ENCODE measurements at regions not wholly inside any gene's neighbourhood (a gene's known extent, or its start where the extent isn't known, plus 50 kb on each side); places are given as distances from the start of the nearest gene placed in this dataset.

DNA sequence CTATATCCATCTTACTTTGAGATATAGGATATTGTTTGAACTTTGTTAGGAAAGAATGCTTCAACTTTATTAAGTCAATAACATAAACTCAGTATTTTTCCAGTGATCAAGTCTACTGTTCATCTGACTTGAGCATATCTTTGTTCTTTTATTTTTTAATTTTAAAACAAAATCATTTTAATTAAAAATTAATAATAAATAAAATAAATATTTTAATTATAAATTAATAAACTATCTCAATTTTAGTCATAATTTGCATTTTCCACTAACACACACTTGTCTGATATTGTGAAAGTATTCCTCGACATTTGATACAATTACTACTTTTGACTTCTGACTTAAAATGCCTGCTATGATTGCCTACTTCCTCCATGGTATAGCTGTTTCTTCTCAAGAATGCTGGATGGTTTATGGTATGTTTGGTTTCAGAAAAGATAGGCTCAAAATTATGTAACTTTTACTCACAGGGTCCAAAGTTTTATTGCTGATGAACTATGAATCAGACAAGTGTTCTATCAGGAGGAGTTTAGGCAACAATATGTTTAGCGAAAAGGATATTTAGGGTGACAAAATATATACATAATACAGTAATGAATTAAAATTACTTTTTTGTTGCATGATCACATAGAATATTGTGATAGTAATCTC, 1132.3 kb upstream of the PCDH10 start:
- H3K4me3 ChIP-seq (ENCODE audit: low read depth, low read length): no peak overlapping the region
- no peaks in the 10 kb centered on the region for H3K36me3 ChIP-seq (ENCODE audit: control insufficient read depth, insufficient read depth, low read length)
- H3K9ac ChIP-seq (ENCODE audit: low read length): no peak overlapping the region
- H3K27ac ChIP-seq (ENCODE audit: low read depth, low read length): no peak overlapping the region
- no peaks in the 10 kb centered on the region for H3K9me3 ChIP-seq (ENCODE audit: control insufficient read depth, insufficient read depth, low read depth, low read length)
- H3K4me1 ChIP-seq (ENCODE audit: control insufficient read depth, insufficient read depth, low read length): no peaks in the 10 kb centered on the region
- no peaks in the 10 kb centered on the region for H3K27me3 ChIP-seq (ENCODE audit: control insufficient read depth, insufficient read depth, low read length)

DNA sequence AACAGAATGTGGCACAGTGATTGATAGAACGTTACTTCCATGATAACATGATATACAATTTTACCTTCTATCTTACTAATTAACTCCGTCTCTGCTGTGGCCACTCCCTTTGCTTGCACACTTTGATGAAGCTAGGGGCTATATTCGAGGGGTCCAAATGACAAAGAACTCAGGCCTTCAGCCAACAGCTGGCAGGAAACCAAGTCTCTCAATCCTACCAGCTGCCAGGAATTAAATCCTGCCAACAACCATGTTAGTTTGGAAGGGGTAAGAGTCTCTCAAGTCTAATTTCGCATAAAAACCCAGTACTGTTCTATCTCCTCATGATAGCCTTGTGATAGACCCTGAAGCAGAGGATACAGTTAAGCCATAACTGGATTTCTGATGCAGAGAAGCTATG, 1122.9 kb upstream of the PCDH10 start:
- H3K36me3 ChIP-seq (ENCODE audit: control insufficient read depth, insufficient read depth, low read length): no peaks in the 10 kb centered on the region
- no peak overlapping the region for H3K27ac ChIP-seq (ENCODE audit: low read depth, low read length)
- no peaks in the 10 kb centered on the region for H3K4me1 ChIP-seq (ENCODE audit: control insufficient read depth, insufficient read depth, low read length)

DNA sequence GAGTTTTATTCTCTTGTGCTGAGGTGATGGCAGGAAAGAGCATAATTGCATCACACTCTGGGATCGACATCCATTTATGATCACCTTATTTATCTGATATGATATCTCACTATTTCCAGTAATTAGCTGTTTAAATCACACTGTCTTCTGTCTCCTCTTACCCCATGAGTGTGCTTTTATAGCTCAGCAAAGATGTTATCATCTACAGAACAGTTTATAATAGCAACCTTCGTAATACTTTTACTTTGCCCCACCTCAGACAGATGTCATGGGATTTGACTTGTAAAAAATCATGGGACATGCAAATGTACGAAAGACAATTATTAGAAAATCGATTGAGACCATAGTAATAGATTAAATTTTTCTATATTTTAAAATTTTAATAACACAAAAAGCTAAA, 1122.3 kb upstream of the PCDH10 start:
- H3K4me3 ChIP-seq (ENCODE audit: low read depth, low read length): no peak overlapping the region
- H3K36me3 ChIP-seq (ENCODE audit: control insufficient read depth, insufficient read depth, low read length): no peaks in the 10 kb centered on the region
- H3K27me3 ChIP-seq (ENCODE audit: control insufficient read depth, insufficient read depth, low read length): no peaks in the 10 kb centered on the region
- H3K27ac ChIP-seq (ENCODE audit: low read depth, low read length): no peak overlapping the region
- no peak overlapping the region for H3K9ac ChIP-seq (ENCODE audit: low read length)
- H3K4me1 ChIP-seq (ENCODE audit: control insufficient read depth, insufficient read depth, low read length): no peaks in the 10 kb centered on the region
- no peaks in the 10 kb centered on the region for H3K9me3 ChIP-seq (ENCODE audit: control insufficient read depth, insufficient read depth, low read depth, low read length)

More for the DNA sequence above, 1122.9 kb upstream of the PCDH10 start:
- H3K4me3 ChIP-seq (ENCODE audit: low read depth, low read length): no peak overlapping the region
- H3K9me3 ChIP-seq (ENCODE audit: control insufficient read depth, insufficient read depth, low read depth, low read length): no peaks in the 10 kb centered on the region
- no peaks in the 10 kb centered on the region for H3K27me3 ChIP-seq (ENCODE audit: control insufficient read depth, insufficient read depth, low read length)
- no peak overlapping the region for H3K9ac ChIP-seq (ENCODE audit: low read length)

DNA sequence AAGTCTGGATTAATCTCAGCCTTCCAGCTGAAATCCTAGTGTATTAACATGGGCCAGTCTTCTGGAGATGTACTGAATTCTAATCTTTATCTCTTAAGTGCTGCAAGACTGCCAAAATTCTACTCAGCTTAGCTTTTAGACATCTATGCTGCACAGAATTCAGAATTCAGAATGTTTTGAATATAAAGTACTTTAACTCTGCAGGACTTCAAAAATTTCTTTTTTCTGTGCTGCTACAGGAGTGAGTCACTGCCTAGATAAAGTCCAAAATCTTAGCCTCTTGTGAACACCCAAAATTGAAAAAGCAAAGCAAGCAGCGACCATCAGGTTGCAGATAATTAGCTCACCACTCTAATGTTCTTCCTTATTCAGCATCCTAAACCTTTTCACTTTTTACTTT, 1092.6 kb upstream of the PCDH10 start:
- no peak overlapping the region for H3K9ac ChIP-seq (ENCODE audit: low read length)
- H3K4me3 ChIP-seq (ENCODE audit: low read depth, low read length): no peak overlapping the region
- H3K27me3 ChIP-seq (ENCODE audit: control insufficient read depth, insufficient read depth, low read length): no peaks in the 10 kb centered on the region
- no peaks in the 10 kb centered on the region for H3K4me1 ChIP-seq (ENCODE audit: control insufficient read depth, insufficient read depth, low read length)
- H3K27ac ChIP-seq (ENCODE audit: low read depth, low read length): no peak overlapping the region
- H3K9me3 ChIP-seq (ENCODE audit: control insufficient read depth, insufficient read depth, low read depth, low read length): peaks cover 7% of the 10 kb centered on the region
- no peaks in the 10 kb centered on the region for H3K36me3 ChIP-seq (ENCODE audit: control insufficient read depth, insufficient read depth, low read length)

DNA sequence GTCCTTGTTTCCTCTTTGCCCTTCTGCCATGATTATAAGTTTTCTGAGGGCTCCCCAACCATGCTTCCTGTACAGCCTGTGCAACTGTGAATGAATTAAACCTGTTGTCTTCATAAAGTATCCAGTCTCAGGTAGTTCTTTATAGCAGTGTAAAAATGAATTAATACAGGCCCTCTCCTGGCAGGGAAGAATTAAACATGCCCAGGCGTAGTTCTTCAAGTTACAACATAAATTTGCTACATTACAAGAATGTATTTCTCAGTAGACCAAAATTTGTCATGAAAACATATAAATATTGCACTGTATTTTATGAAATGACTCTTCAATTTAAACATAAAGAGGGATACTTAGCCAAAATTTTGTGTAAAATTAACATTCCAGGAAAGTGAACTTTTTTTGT, 1089.9 kb upstream of the PCDH10 start:
- Histone ChIP-seq H3K27ac (ENCODE audit: low read depth, low read length) (no peak overlapping the region), H3K9me3 (ENCODE audit: control insufficient read depth, insufficient read depth, low read depth, low read length) (peaks cover 29% of the 10 kb centered on the region), H3K4me3 (ENCODE audit: low read depth, low read length) (no peak overlapping the region), H3K9ac (ENCODE audit: low read length) (no peak overlapping the region), H3K36me3 (ENCODE audit: control insufficient read depth, insufficient read depth, low read length) (no peaks in the 10 kb centered on the region), H3K27me3 (ENCODE audit: control insufficient read depth, insufficient read depth, low read length) (no peaks in the 10 kb centered on the region), H3K4me1 (ENCODE audit: control insufficient read depth, insufficient read depth, low read length) (no peaks in the 10 kb centered on the region)

DNA sequence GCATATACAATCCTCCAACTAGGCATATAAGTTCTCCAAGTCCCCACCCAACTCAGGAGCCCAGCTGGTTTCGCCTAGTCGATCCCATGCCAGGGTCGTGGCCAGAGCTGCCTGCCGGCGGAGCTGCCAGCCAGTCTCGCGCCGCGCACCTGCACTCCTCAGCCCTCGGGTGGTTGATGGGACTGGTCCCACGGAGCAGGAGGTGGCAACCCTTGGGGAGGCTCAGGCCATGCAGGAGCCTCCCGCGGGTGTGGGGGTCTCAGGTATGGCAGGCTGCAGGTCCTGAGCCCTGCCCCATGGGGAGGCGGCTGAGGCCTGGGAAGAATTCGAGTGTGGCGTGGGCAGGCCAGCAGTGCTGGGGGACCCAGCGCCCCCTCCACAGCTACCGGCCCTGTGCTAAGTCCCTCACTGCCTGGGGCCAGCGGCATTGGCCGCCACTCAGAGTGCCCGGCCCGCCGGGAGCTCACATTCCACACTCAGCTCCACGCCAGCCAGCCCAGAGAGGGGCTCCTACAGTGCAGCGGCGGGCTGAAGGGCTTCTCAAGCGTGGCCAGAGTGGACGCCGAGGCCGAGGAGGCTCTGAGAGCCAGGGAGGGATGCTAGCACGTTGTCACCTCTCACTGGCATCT, 1086.4 kb upstream of the PCDH10 start:
- Histone ChIP-seq H3K36me3 (ENCODE audit: control insufficient read depth, insufficient read depth, low read length) (no peaks in the 10 kb centered on the region), H3K9ac (ENCODE audit: low read length) (no peak overlapping the region), H3K4me1 (ENCODE audit: control insufficient read depth, insufficient read depth, low read length) (no peaks in the 10 kb centered on the region), H3K4me3 (ENCODE audit: low read depth, low read length) (no peak overlapping the region), H3K27ac (ENCODE audit: low read depth, low read length) (no peak overlapping the region), H3K9me3 (ENCODE audit: control insufficient read depth, insufficient read depth, low read depth, low read length) (peaks cover 29% of the 10 kb centered on the region), H3K27me3 (ENCODE audit: control insufficient read depth, insufficient read depth, low read length) (no peaks in the 10 kb centered on the region)

DNA sequence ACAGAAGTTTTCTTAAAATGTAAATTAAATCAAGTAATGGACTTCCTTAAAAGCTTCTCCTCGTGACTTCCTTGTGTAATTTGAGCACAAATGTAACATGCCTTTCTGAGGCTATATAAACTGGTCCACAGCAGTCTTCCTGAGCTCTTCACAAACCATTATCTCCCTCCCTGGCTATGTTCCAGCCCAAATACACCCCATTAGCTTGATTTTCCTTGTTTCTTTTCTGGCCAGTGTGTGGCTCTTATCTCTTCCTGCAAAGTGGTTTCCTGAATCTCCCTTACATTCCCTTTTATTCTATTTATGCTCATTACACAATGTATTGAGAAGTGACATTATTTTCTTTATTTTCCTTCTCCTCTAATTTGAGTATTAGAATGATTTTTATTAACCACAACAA, 1085.3 kb upstream of the PCDH10 start:
- H3K9ac ChIP-seq (ENCODE audit: low read length): no peak overlapping the region

DNA sequence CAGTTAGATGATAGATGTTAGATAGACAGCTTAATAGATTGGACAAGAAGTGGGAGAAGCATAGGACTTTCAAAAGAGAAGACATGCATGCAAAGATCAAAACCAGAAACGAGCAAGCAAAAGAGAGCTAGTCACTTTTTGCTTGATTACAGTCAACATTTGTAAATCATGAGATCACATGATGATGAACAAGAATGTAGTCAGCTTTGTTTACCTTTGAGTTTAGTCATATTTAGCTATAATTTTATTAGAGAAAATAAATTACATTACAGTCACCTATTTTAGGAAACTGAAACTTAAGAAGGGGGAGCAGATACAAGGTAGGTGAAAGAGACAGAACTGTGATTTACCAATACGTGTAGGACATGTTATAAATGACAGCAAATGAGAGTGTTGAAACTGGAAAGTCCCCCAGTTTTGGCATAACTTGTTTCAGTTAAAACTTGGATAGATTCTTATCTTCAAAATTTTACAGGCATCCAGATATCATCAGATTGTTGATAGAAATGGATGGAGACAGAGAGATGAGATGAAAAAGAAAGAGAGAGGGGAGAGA, 1083.1 kb upstream of the PCDH10 start:
- no peaks in the 10 kb centered on the region for H3K27me3 ChIP-seq (ENCODE audit: control insufficient read depth, insufficient read depth, low read length)
- H3K27ac ChIP-seq (ENCODE audit: low read depth, low read length): no peak overlapping the region
- peaks cover 21% of the 10 kb centered on the region for H3K9me3 ChIP-seq (ENCODE audit: control insufficient read depth, insufficient read depth, low read depth, low read length)
- no peak overlapping the region for H3K9ac ChIP-seq (ENCODE audit: low read length)
- no peaks in the 10 kb centered on the region for H3K36me3 ChIP-seq (ENCODE audit: control insufficient read depth, insufficient read depth, low read length)
- H3K4me1 ChIP-seq (ENCODE audit: control insufficient read depth, insufficient read depth, low read length): no peaks in the 10 kb centered on the region
- H3K4me3 ChIP-seq (ENCODE audit: low read depth, low read length): no peak overlapping the region

More for the DNA sequence above, 1085.3 kb upstream of the PCDH10 start:
- Histone ChIP-seq H3K4me3 (ENCODE audit: low read depth, low read length) (no peak overlapping the region), H3K27ac (ENCODE audit: low read depth, low read length) (no peak overlapping the region), H3K4me1 (ENCODE audit: control insufficient read depth, insufficient read depth, low read length) (no peaks in the 10 kb centered on the region), H3K9me3 (ENCODE audit: control insufficient read depth, insufficient read depth, low read depth, low read length) (peaks cover 21% of the 10 kb centered on the region), H3K27me3 (ENCODE audit: control insufficient read depth, insufficient read depth, low read length) (no peaks in the 10 kb centered on the region), H3K36me3 (ENCODE audit: control insufficient read depth, insufficient read depth, low read length) (no peaks in the 10 kb centered on the region)

DNA sequence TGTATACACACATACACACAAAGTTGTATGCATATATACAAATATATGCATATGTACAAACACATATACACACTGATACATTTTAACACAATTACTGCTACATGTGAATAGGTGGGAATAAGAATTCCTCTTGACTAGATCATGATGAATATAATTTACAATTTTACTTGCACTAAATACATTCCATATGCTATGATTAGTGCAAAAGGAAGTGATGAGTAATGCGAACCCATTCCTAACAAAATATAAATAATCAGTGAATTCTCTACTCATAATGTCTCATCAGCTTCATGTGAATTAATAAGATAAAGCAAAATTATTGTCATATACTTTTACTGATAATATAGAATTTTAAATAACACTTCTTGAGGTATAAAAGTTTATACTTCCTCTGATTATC, 1077.3 kb upstream of the PCDH10 start:
- H3K4me3 ChIP-seq (ENCODE audit: low read depth, low read length): no peak overlapping the region
- no peaks in the 10 kb centered on the region for H3K36me3 ChIP-seq (ENCODE audit: control insufficient read depth, insufficient read depth, low read length)
- H3K9me3 ChIP-seq (ENCODE audit: control insufficient read depth, insufficient read depth, low read depth, low read length): no peaks in the 10 kb centered on the region
- H3K9ac ChIP-seq (ENCODE audit: low read length): no peak overlapping the region
- no peaks in the 10 kb centered on the region for H3K4me1 ChIP-seq (ENCODE audit: control insufficient read depth, insufficient read depth, low read length)
- H3K27me3 ChIP-seq (ENCODE audit: control insufficient read depth, insufficient read depth, low read length): no peaks in the 10 kb centered on the region
- no peak overlapping the region for H3K27ac ChIP-seq (ENCODE audit: low read depth, low read length)

DNA sequence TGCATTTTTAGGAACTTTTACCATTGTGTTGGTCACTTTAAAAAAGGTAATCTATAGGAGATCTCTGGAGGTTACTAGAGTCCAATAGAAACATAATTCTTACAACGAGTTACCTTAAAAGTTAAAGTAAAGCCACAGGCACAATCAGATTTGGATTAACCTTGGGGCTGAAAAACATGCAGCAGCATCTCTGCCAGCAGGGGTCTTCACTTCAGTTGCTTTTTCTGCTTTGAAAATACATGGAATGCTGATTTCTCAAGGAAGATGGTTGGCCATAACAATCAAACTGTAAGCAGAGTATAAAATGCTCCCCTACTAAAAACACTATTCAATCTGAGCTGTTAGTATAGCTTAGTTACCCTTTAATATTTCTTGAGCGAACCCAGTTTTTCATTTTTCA, 1072.3 kb upstream of the PCDH10 start:
- Histone ChIP-seq H3K9ac (ENCODE audit: low read length) (no peak overlapping the region), H3K4me1 (ENCODE audit: control insufficient read depth, insufficient read depth, low read length) (no peaks in the 10 kb centered on the region), H3K27ac (ENCODE audit: low read depth, low read length) (no peak overlapping the region), H3K9me3 (ENCODE audit: control insufficient read depth, insufficient read depth, low read depth, low read length) (no peaks in the 10 kb centered on the region), H3K27me3 (ENCODE audit: control insufficient read depth, insufficient read depth, low read length) (no peaks in the 10 kb centered on the region), H3K4me3 (ENCODE audit: low read depth, low read length) (no peak overlapping the region), H3K36me3 (ENCODE audit: control insufficient read depth, insufficient read depth, low read length) (no peaks in the 10 kb centered on the region)

DNA sequence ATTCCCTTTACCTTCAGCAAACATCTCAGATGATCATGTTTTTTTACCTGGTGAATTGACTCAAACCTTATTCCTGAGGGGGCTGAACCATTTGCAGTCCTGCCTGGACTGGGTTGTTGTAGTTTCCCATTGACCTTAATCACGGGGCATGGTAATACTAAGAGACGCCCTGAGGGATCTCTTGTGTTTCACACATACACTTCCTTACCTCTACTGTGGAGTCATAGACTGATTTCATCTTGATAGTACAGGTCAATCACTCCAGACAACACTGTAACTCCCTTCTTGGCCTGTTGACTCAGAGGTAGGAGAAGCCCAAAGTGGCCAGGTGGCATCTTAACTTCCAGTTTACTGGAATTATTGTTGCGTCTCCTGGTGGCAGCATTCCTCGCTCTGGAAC, 1064.0 kb upstream of the PCDH10 start:
- Histone ChIP-seq H3K4me1 (ENCODE audit: control insufficient read depth, insufficient read depth, low read length) (no peaks in the 10 kb centered on the region), H3K9ac (ENCODE audit: low read length) (no peak overlapping the region), H3K27ac (ENCODE audit: low read depth, low read length) (no peak overlapping the region), H3K27me3 (ENCODE audit: control insufficient read depth, insufficient read depth, low read length) (no peaks in the 10 kb centered on the region), H3K36me3 (ENCODE audit: control insufficient read depth, insufficient read depth, low read length) (no peaks in the 10 kb centered on the region), H3K4me3 (ENCODE audit: low read depth, low read length) (no peak overlapping the region), H3K9me3 (ENCODE audit: control insufficient read depth, insufficient read depth, low read depth, low read length) (no peaks in the 10 kb centered on the region)

Measured in HUES6 (cell line).